ENCODE measurements at regions not wholly inside any gene's neighbourhood (a gene's known extent, or its start where the extent isn't known, plus 50 kb on each side); places are given as distances from the start of the nearest gene placed in this dataset.
"Not testable (repeated sequence)": the region's sequence is repeated elsewhere in the genome, so short reads cannot be mapped to it uniquely, and the experiment has no call there.

GRCh38 chr7:65798111-65799075 is 74.5 kb upstream of the VKORC1L1 start:
- TF ChIP-seq, protein P1, sequence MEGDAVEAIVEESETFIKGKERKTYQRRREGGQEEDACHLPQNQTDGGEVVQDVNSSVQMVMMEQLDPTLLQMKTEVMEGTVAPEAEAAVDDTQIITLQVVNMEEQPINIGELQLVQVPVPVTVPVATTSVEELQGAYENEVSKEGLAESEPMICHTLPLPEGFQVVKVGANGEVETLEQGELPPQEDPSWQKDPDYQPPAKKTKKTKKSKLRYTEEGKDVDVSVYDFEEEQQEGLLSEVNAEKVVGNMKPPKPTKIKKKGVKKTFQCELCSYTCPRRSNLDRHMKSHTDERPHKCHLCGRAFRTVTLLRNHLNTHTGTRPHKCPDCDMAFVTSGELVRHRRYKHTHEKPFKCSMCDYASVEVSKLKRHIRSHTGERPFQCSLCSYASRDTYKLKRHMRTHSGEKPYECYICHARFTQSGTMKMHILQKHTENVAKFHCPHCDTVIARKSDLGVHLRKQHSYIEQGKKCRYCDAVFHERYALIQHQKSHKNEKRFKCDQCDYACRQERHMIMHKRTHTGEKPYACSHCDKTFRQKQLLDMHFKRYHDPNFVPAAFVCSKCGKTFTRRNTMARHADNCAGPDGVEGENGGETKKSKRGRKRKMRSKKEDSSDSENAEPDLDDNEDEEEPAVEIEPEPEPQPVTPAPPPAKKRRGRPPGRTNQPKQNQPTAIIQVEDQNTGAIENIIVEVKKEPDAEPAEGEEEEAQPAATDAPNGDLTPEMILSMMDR (conservative IDR thresholded peaks at IDR 0.05): no peak
- Mint-ChIP-seq H3K4me1 (peaks cover 9% of the 10 kb centered on the region), H3K27ac (ENCODE audit: unreplicated experiment) (no peak overlapping the region), H3K9me3 (no peaks in the 10 kb centered on the region), H3K36me3 (ENCODE audit: low read depth) (no peaks in the 10 kb centered on the region), H3K27me3 (ENCODE audit: low read depth) (no peaks in the 10 kb centered on the region), H3K4me3 (no peak overlapping the region)
- DNase-seq (ENCODE audit: low read depth, low spot score): no peak

GRCh38 chr7:65800191-65800590 is 72.7 kb upstream of the VKORC1L1 start:
- not testable (repeated sequence) for H3K36me3 Mint-ChIP-seq (ENCODE audit: low read depth); H3K4me3 Mint-ChIP-seq; H3K4me1 Mint-ChIP-seq; H3K27me3 Mint-ChIP-seq (ENCODE audit: low read depth); DNase-seq (ENCODE audit: low read depth, low spot score); H3K9me3 Mint-ChIP-seq; H3K27ac Mint-ChIP-seq (ENCODE audit: unreplicated experiment)

GRCh38 chr7:65800890-65801341 is 72.0 kb upstream of the VKORC1L1 start:
- TF ChIP-seq, protein P1 (conservative IDR thresholded peaks at IDR 0.05): no peak
- H3K4me3 Mint-ChIP-seq: no peak overlapping the region
- H3K4me1 Mint-ChIP-seq: peaks cover 10% of the 10 kb centered on the region
- no peak overlapping the region for H3K27ac Mint-ChIP-seq (ENCODE audit: unreplicated experiment)
- H3K36me3 Mint-ChIP-seq (ENCODE audit: low read depth): no peaks in the 10 kb centered on the region
- no peaks in the 10 kb centered on the region for H3K9me3 Mint-ChIP-seq
- DNase-seq (ENCODE audit: low read depth, low spot score): no peak
- H3K27me3 Mint-ChIP-seq (ENCODE audit: low read depth): no peaks in the 10 kb centered on the region

DNA sequence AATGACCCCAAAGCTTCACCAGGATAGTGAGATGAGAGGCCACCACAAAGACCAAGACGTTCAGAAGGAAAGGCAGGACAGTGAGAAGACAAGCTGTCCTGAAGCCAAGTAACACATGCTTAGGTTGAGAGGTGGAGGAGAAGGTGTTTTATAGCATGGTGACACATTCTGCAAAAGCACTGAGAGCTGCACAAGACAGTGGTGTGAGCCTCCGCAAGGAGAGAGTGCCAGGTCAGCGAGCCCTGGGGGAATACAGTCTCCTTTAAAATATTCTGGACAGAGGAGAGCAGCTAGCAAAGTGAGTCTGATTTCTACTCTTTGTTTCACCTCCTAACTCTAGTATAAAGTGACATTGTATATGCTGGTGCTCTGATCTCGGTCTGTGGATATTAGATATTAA is 68.0 kb upstream of the VKORC1L1 start:
- no peak for DNase-seq (ENCODE audit: low read depth, low spot score)
- H3K27ac Mint-ChIP-seq (ENCODE audit: unreplicated experiment): no peak overlapping the region
- no peak overlapping the region for H3K4me3 Mint-ChIP-seq
- peaks cover 6% of the 10 kb centered on the region for H3K4me1 Mint-ChIP-seq
- H3K27me3 Mint-ChIP-seq (ENCODE audit: low read depth): no peaks in the 10 kb centered on the region
- H3K36me3 Mint-ChIP-seq (ENCODE audit: low read depth): no peaks in the 10 kb centered on the region
- TF ChIP-seq, protein P1 (conservative IDR thresholded peaks at IDR 0.05): no peak
- H3K9me3 Mint-ChIP-seq: no peaks in the 10 kb centered on the region

DNA sequence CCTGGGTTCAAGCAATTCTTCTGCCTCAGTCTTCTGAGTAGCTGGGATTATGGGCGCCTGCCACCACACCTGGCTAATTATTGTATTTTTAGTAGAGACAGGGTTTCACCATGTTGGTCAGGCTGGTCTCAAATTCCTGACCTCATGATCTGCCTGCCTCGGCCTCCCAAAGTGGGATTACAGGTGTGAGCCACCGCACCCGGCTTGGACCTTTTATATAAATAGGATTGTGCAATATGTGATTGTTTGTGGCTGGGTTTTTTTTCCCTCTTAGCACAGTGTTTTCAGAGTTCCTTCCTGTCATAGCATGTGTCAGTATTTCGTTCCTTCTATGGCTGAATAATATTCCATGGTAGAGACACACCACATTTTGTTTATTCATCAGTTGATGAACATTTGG is 65.8 kb upstream of the VKORC1L1 start:
- H3K27ac Mint-ChIP-seq (ENCODE audit: unreplicated experiment); H3K27me3 Mint-ChIP-seq (ENCODE audit: low read depth); H3K36me3 Mint-ChIP-seq (ENCODE audit: low read depth); H3K9me3 Mint-ChIP-seq; DNase-seq (ENCODE audit: low read depth, low spot score); H3K4me1 Mint-ChIP-seq; H3K4me3 Mint-ChIP-seq: not testable (repeated sequence)

GRCh38 chr7:65809259-65809981 is 63.5 kb upstream of the VKORC1L1 start:
- H3K27ac Mint-ChIP-seq (ENCODE audit: unreplicated experiment): no peak overlapping the region
- DNase-seq (ENCODE audit: low read depth, low spot score): no peak

More at GRCh38 chr7:65809259-65809981, 63.5 kb upstream of the VKORC1L1 start:
- Mint-ChIP-seq H3K9me3 (no peaks in the 10 kb centered on the region), H3K27me3 (ENCODE audit: low read depth) (no peaks in the 10 kb centered on the region), H3K4me1 (peaks cover 6% of the 10 kb centered on the region), H3K4me3 (no peak overlapping the region), H3K36me3 (ENCODE audit: low read depth) (no peaks in the 10 kb centered on the region)
- TF ChIP-seq, protein P1 (conservative IDR thresholded peaks at IDR 0.05): no peak

Measured in neural crest cell (in vitro differentiated cells).